ENCODE measurements at regions not wholly inside any gene's neighbourhood (a gene's known extent, or its start where the extent isn't known, plus 50 kb on each side); places are given as distances from the start of the nearest gene placed in this dataset.

GRCh38 chr1:238152119-238152518 is 261.4 kb upstream of the ZP4 start:
- Histone ChIP-seq H3K4me1 (ENCODE audit: control insufficient read depth, extremely low read depth, insufficient read depth, low read length) (no peaks in the 10 kb centered on the region), H3K27ac (ENCODE audit: insufficient read depth, low read depth, low read length) (no peak overlapping the region), H3K9me3 (replicated peaks; ENCODE audit: control insufficient read depth, insufficient read depth, low read length) (peaks cover 5% of the 10 kb centered on the region), H3K27me3 (ENCODE audit: control insufficient read depth in 2 of 2, insufficient read depth in 2 of 2, low read length in 2 of 2) (no peaks in the 10 kb centered on the region), H3K79me2 (ENCODE audit: control insufficient read depth, insufficient read depth, low read length) (no peaks in the 10 kb centered on the region), H3K9me1 (replicated peaks; ENCODE audit: control insufficient read depth, extremely low read depth, insufficient read depth, low read length) (no peaks in the 10 kb centered on the region), H4K20me1 (replicated peaks; ENCODE audit: control insufficient read depth, extremely low read depth, insufficient read depth, low read length) (no peaks in the 10 kb centered on the region), H2AFZ (ENCODE audit: low read depth, low read length) (no peak overlapping the region), H3K9ac (replicated peaks; ENCODE audit: extremely low read depth, insufficient read depth, low read length) (no peak overlapping the region), H3K4me3 (replicated peaks in 1 of 3; ENCODE audit: insufficient read depth in 1 of 3, low read depth in 1 of 3, low read length in 3 of 3) (no peak overlapping the region), H3K36me3 (ENCODE audit: control insufficient read depth in 2 of 2, extremely low read depth in 1 of 2, insufficient read depth in 2 of 2, low read length in 2 of 2) (no peaks in the 10 kb centered on the region), H3K4me2 (ENCODE audit: insufficient read depth, low read length) (no peak overlapping the region)
- DNase-seq (ENCODE audit: low read depth, low spot score) (no peak), FAIRE-seq (no peak)
- no TSS peak for BruUV-seq (replicated peaks)
- dilution Hi-C loops (cut with MboI; ENCODE audit: extremely low pct_ligation_motif_present, low sequenced_read_pairs) (no loop called here), intact Hi-C loops (cut with micrococcal nuclease) (no loop called here)
- ChIA-PET POLR2A (no interaction called here), CTCF (no interaction called here)
- no peak for TF ChIP-seq MYC (IDR thresholded peaks at IDR 0.05; ENCODE audit: low read depth, low read length)
- no peak for TF ChIP-seq GATA2 (IDR thresholded peaks at IDR 0.05; ENCODE audit: insufficient read depth, insufficient read length, low read depth, low read length)
- no peak for TF ChIP-seq JUN (IDR thresholded peaks at IDR 0.05; ENCODE audit: borderline replicate concordance, insufficient read depth, insufficient read length, low read depth)
- TF ChIP-seq POLR2A (IDR thresholded peaks at IDR 0.05; ENCODE audit: low read depth, low read length) = no peak
- TF ChIP-seq FOS (IDR thresholded peaks at IDR 0.05; ENCODE audit: borderline replicate concordance, insufficient read depth, low read length) = no peak
- no peak for TF ChIP-seq POLR2AphosphoS5 (IDR thresholded peaks at IDR 0.05; ENCODE audit: insufficient read depth, low read depth, low read length)
- no peak for TF ChIP-seq EZH2 (IDR thresholded peaks at IDR 0.05; ENCODE audit: borderline replicate concordance, low read depth, low read length, severe bottlenecking)
- TF ChIP-seq, protein P1, sequence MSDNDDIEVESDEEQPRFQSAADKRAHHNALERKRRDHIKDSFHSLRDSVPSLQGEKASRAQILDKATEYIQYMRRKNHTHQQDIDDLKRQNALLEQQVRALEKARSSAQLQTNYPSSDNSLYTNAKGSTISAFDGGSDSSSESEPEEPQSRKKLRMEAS (IDR thresholded peaks at IDR 0.05; ENCODE audit: insufficient read depth, insufficient read length) = no peak
- TF ChIP-seq, protein P2, sequence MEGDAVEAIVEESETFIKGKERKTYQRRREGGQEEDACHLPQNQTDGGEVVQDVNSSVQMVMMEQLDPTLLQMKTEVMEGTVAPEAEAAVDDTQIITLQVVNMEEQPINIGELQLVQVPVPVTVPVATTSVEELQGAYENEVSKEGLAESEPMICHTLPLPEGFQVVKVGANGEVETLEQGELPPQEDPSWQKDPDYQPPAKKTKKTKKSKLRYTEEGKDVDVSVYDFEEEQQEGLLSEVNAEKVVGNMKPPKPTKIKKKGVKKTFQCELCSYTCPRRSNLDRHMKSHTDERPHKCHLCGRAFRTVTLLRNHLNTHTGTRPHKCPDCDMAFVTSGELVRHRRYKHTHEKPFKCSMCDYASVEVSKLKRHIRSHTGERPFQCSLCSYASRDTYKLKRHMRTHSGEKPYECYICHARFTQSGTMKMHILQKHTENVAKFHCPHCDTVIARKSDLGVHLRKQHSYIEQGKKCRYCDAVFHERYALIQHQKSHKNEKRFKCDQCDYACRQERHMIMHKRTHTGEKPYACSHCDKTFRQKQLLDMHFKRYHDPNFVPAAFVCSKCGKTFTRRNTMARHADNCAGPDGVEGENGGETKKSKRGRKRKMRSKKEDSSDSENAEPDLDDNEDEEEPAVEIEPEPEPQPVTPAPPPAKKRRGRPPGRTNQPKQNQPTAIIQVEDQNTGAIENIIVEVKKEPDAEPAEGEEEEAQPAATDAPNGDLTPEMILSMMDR (IDR thresholded peaks at IDR 0.05; ENCODE audit: extremely low read depth in 1 of 2, insufficient read depth in 1 of 2, low read depth in 1 of 2, low read length in 2 of 2) = no peak

Measured in endothelial cell of umbilical vein (primary cell).